ENCODE measurements at regions not wholly inside any gene's neighbourhood (a gene's known extent, or its start where the extent isn't known, plus 50 kb on each side); places are given as distances from the start of the nearest gene placed in this dataset.

DNA sequence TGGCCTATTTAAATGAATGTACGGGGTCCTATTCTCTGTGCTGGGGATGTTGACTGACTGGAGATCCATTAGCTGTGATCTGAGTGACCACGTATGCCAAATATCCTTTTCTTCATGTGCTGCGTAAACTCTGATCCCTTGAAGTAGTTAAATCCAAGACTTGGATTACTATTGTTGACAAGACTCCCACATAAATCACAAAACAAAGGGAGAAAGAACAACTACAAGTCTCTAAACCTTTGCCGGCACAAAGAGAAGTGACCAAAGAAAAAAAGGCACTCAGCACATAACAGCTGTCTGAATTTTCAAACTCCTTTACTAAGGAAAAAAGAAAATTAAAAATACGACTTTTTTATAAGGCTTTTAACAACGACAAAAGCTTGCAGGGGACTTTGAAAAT lies 559.9 kb upstream of the CDH8 start:
- TF ChIP-seq EZH2 (IDR thresholded peaks at IDR 0.05): no peak
- TF ChIP-seq POLR2AphosphoS5 (IDR thresholded peaks at IDR 0.05; ENCODE audit: borderline replicate concordance, low read depth, low read length): no peak
- TF ChIP-seq FOXP2 (optimal IDR thresholded peaks at IDR 0.05; ENCODE audit: control extremely low read depth, extremely low read length, insufficient read depth): no peak

Measured in SK-N-MC (cell line).